ENCODE measurements at regions not wholly inside any gene's neighbourhood (a gene's known extent, or its start where the extent isn't known, plus 50 kb on each side); places are given as distances from the start of the nearest gene placed in this dataset.

GRCh38 chr1:57882072-57882471 is 458.2 kb upstream of the DAB1 start:
- no peak for TF ChIP-seq CTCF (IDR thresholded peaks at IDR 0.05; ENCODE audit: low read depth, low read length)
- no peak for TF ChIP-seq EZH2phosphoT487 (IDR thresholded peaks at IDR 0.05; ENCODE audit: low read depth)
